Testis (tissue), 2 donors: ENCODE measurements at regions not wholly inside any gene's neighbourhood (a gene's known extent, or its start where the extent isn't known, plus 50 kb on each side); places are given as distances from the start of the nearest gene placed in this dataset.

ENCODE experiments used
- POLR2A ChIP-seq: fragments of 450-650 bp; IDR thresholded peaks from one replicate; pipeline ENCODE4 v1.6.1; 2017; ENCODE audit warnings: antibody characterized with exemption, mild to moderate bottlenecking, moderate library complexity
- TF ChIP-seq, protein P1 (sequence below), 3 experiments: fragments of 450-650 bp in 2 of 3; fragments of 200-600 bp in 1 of 3; sonication (generic) in 1 of 3; IDR thresholded peaks; one replicate each; pipeline ENCODE4 v1.5.1; 2016 to 2019; ENCODE audit warnings: antibody characterized with exemption in 3 of 3, mild to moderate bottlenecking in 2 of 3, moderate library complexity in 1 of 3

GRCh38 chr2:88859461-88859860 lies 168.0 kb downstream of the RPIA start:
- TF ChIP-seq POLR2A, result no peak
- TF ChIP-seq, protein P1, sequence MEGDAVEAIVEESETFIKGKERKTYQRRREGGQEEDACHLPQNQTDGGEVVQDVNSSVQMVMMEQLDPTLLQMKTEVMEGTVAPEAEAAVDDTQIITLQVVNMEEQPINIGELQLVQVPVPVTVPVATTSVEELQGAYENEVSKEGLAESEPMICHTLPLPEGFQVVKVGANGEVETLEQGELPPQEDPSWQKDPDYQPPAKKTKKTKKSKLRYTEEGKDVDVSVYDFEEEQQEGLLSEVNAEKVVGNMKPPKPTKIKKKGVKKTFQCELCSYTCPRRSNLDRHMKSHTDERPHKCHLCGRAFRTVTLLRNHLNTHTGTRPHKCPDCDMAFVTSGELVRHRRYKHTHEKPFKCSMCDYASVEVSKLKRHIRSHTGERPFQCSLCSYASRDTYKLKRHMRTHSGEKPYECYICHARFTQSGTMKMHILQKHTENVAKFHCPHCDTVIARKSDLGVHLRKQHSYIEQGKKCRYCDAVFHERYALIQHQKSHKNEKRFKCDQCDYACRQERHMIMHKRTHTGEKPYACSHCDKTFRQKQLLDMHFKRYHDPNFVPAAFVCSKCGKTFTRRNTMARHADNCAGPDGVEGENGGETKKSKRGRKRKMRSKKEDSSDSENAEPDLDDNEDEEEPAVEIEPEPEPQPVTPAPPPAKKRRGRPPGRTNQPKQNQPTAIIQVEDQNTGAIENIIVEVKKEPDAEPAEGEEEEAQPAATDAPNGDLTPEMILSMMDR (IDR thresholded peaks at IDR 0.05), result no peak
